HepG2 (cell line): ENCODE measurements at regions not wholly inside any gene's neighbourhood (a gene's known extent, or its start where the extent isn't known, plus 50 kb on each side); places are given as distances from the start of the nearest gene placed in this dataset.
A peak's percentile ranks its signal among the peaks of the same experiment; 100 is the strongest.

Experiments
- ATAC-seq: fragments of 200-7000 bp; cut with Tn5 transposase; 3 replicates; pipeline ENCODE4 v1.9.1; 2020; ENCODE audit warnings: mild to moderate bottlenecking, moderate library complexity
- BruUV-seq: library from RNA; stranded (reverse); fragments of 400-500 nt; replicated peaks from 2 replicates; lab custom pipeline; 2021; lab: Mats Ljungman, UMichigan
- CTCF ChIA-PET: fragments of 300-600 bp; formaldehyde crosslinking; extraction: SDS; loops from one replicate; lab custom pipeline; 2021; ENCODE audit warnings: low total read pairs, inconsistent platforms, low intra/inter-chr PET ratio; lab: Yijun Ruan, JAX
- POLR2A ChIA-PET: fragments of 350-600 bp; sonication (Branson Sonifier 250); formaldehyde crosslinking; loops from one replicate; lab custom pipeline; 2020; ENCODE audit warnings: antibody characterized with exemption, inconsistent platforms; lab: Yijun Ruan, JAX
- DNase-seq: peaks from one replicate; pipeline ENCODE4 v3.0.0-alpha.2; 2015; ENCODE audit warnings: low spot score
- FAIRE-seq: peaks from 3 replicates; lab custom pipeline; 2011; peaks lifted over from hg19 to GRCh38; lab: Jason Lieb, UNC
- H2AFZ ChIP-seq: one replicate; pipeline ENCODE4 v1.6.1; 2011; ENCODE audit warnings: low read length, inconsistent platforms
- H3K27ac ChIP-seq: fragments of 300-600 bp; 3 replicates; pipeline ENCODE4 v1.8.0; 2011; ENCODE audit warnings: mixed run types, mild to moderate bottlenecking, mixed read lengths, low read length, inconsistent platforms; ENCODE audit not compliant: insufficient read depth; ENCODE audit errors: extremely low read length
- H3K27me3 ChIP-seq, 2 experiments: fragments of 200-600 bp in 1 of 2; 2 replicates in 1 of 2; 3 replicates in 1 of 2; pipeline versions ENCODE4 v1.6.0 to v1.8.0; 2011; ENCODE audit warnings: low read length in 2 of 2, mild to moderate bottlenecking in 2 of 2, moderate library complexity in 2 of 2, inconsistent platforms in 1 of 2; ENCODE audit not compliant: insufficient read depth in 2 of 2, control insufficient read depth in 1 of 2
- H3K36me3 ChIP-seq, 2 experiments: fragments of 200-600 bp in 1 of 2; replicated peaks in 1 of 2; 2 replicates in 1 of 2; 3 replicates in 1 of 2; pipeline versions ENCODE4 v1.5.1 to v1.8.0; 2011; ENCODE audit warnings: low read length in 2 of 2, inconsistent platforms in 1 of 2; ENCODE audit not compliant: insufficient read depth in 2 of 2, control insufficient read depth in 1 of 2
- H3K4me1 ChIP-seq: 2 replicates; pipeline ENCODE4 v1.5.1; 2012; ENCODE audit warnings: low read length, inconsistent platforms; ENCODE audit not compliant: insufficient read depth
- H3K4me2 ChIP-seq: 2 replicates; pipeline ENCODE4 v1.6.0; 2011; ENCODE audit warnings: low read depth, low read length, inconsistent platforms
- H3K4me3 ChIP-seq, 3 experiments: fragments of 200-600 bp in 1 of 3; sonication (generic), shearing (Covaris generic) in 1 of 3; replicated peaks in 1 of 3; 2 replicates each; pipeline ENCODE4 v1.5.1; 2011 to 2016; ENCODE audit warnings: low read length in 3 of 3, inconsistent platforms in 2 of 3, low read depth in 2 of 3, mild to moderate bottlenecking in 2 of 3, control low read depth in 1 of 3, mixed read lengths in 1 of 3; ENCODE audit not compliant: insufficient read depth in 1 of 3
- H3K79me2 ChIP-seq: one replicate; pipeline ENCODE4 v1.6.1; 2011; ENCODE audit warnings: low read length, inconsistent platforms; ENCODE audit not compliant: insufficient read depth
- H3K9ac ChIP-seq: 2 replicates; pipeline ENCODE4 v1.6.0; 2011; ENCODE audit warnings: mild to moderate bottlenecking, low read depth, low read length, inconsistent platforms; ENCODE audit not compliant: insufficient read depth
- H3K9me3 ChIP-seq: 2 replicates; pipeline ENCODE4 v1.5.1; 2012; ENCODE audit warnings: mild to moderate bottlenecking, low read length
- H4K20me1 ChIP-seq: 2 replicates; pipeline ENCODE4 v1.6.0; 2011; ENCODE audit warnings: inconsistent platforms, mild to moderate bottlenecking, low read length, moderate library complexity; ENCODE audit not compliant: insufficient read depth
- ATF7 ChIP-seq, 2 experiments: fragments of 450-650 bp in 1 of 2; sonication (generic) in 1 of 2; formaldehyde crosslinking in 1 of 2; IDR thresholded peaks; 2 replicates each; pipeline versions ENCODE4 v1.4.0 to v1.6.1; 2016 to 2020; ENCODE audit warnings: antibody characterized with exemption in 1 of 2, mild to moderate bottlenecking in 1 of 2, missing genetic modification reagents in 1 of 2
- CBX1 ChIP-seq: IDR thresholded peaks from one replicate; pipeline ENCODE4 v1.6.1; 2016; ENCODE audit warnings: antibody characterized with exemption, low read depth
- CEBPG ChIP-seq: IDR thresholded peaks from 2 replicates; pipeline ENCODE4 v1.6.1; 2016
- CREM ChIP-seq, 2 experiments: sonication (generic) in 1 of 2; formaldehyde crosslinking in 1 of 2; IDR thresholded peaks; 2 replicates each; pipeline versions ENCODE4 v1.4.0 to v1.6.1; 2016 to 2020; ENCODE audit warnings: antibody characterized with exemption in 1 of 2, mild to moderate bottlenecking in 1 of 2, missing genetic modification reagents in 1 of 2
- KLF9 ChIP-seq: IDR thresholded peaks from 2 replicates; pipeline ENCODE4 v1.6.1; 2016; ENCODE audit warnings: low read depth
- RBM22 ChIP-seq: fragments of 200-400 bp; formaldehyde crosslinking; optimal IDR thresholded peaks from 2 replicates; pipeline ENCODE3; 2017; ENCODE audit warnings: mild to moderate bottlenecking, low read length, moderate library complexity
- TOE1 ChIP-seq: sonication (generic); formaldehyde crosslinking; IDR thresholded peaks from 2 replicates; pipeline ENCODE4 v1.4.0; 2020; ENCODE audit warnings: mild to moderate bottlenecking, missing genetic modification reagents
- ZBTB1 ChIP-seq: sonication (generic); formaldehyde crosslinking; IDR thresholded peaks from 2 replicates; pipeline ENCODE4 v1.4.0; 2020; ENCODE audit warnings: missing genetic modification reagents, borderline replicate concordance
- ZNF274 ChIP-seq: sonication (generic); formaldehyde crosslinking; IDR thresholded peaks from 2 replicates; pipeline ENCODE4 v1.5.1; 2020; ENCODE audit warnings: mild to moderate bottlenecking, missing genetic modification reagents
- ZNF451 ChIP-seq: sonication (generic); formaldehyde crosslinking; IDR thresholded peaks from 2 replicates; pipeline ENCODE4 v1.5.0; 2020; ENCODE audit warnings: mild to moderate bottlenecking, missing genetic modification reagents
- ZNF546 ChIP-seq: sonication (generic); formaldehyde crosslinking; conservative IDR thresholded peaks from 2 replicates; pipeline ENCODE4 v1.8.1; 2023; ENCODE audit warnings: mild to moderate bottlenecking, missing genetic modification reagents
- ZNF574 ChIP-seq: sonication (generic); formaldehyde crosslinking; IDR thresholded peaks from 2 replicates; pipeline ENCODE4 v1.4.0; 2020; ENCODE audit warnings: missing genetic modification reagents
- ZNF687 ChIP-seq: sonication (generic); formaldehyde crosslinking; IDR thresholded peaks from 2 replicates; pipeline ENCODE4 v1.5.1; 2020; ENCODE audit warnings: mild to moderate bottlenecking, missing genetic modification reagents, moderate library complexity
- ZNF775 ChIP-seq: sonication (generic); formaldehyde crosslinking; IDR thresholded peaks from 2 replicates; pipeline ENCODE4 v1.4.0; 2020; ENCODE audit warnings: missing genetic modification reagents, mild to moderate bottlenecking, moderate library complexity, borderline replicate concordance
- ZSCAN9 ChIP-seq: IDR thresholded peaks from 2 replicates; pipeline ENCODE4 v1.6.1; 2016; ENCODE audit warnings: borderline replicate concordance
- WGBS: methylation state at CpG from one replicate; pipeline ENCODE4 v1.1.6; 2017; ENCODE audit warnings: low lambda C conversion rate; 5-methylcytosine and 5-hydroxymethylcytosine counted together
- in situ Hi-C: cut with HindIII; loops from 2 replicates; pipeline ENCODE4 v1.10.0; 2017; ENCODE audit warnings: low pct_unique_long_range_greater_than_20kb; ENCODE audit not compliant: extremely low pct_ligation_motif_present
- intact Hi-C: fragments of 100-400 bp; cut with micrococcal nuclease; formaldehyde crosslinking; loops from one replicate; pipeline ENCODE4 v1.10.0; 2022; ENCODE audit not compliant: unreplicated experiment
- TF ChIP-seq, protein P1 (sequence below): sonication (generic); formaldehyde crosslinking; IDR thresholded peaks from 2 replicates; pipeline ENCODE4 v1.4.0; 2020; ENCODE audit warnings: missing genetic modification reagents, mild to moderate bottlenecking, borderline replicate concordance

GRCh38 chr13:26989261-26989956 is 182.2 kb downstream of the USP12 start:
- H3K9me3 ChIP-seq, result no peaks in the 10 kb centered on the region
- ChIA-PET POLR2A (interaction anchor here (0.7 kb wide), 1 partner anchor 363 kb away, joined by 3 read pairs; no protein-coding TSS in a partner anchor), CTCF (no interaction called here)
- H3K27me3 ChIP-seq, result no peaks in the 10 kb centered on the region
- peak overlapping the region in 2 of 3 experiments; percentile 42 to 44; a peak in 2 of 6 replicates for H3K4me3 ChIP-seq
- H3K4me2 ChIP-seq, result peak overlapping the region; percentile 79
- H3K79me2 ChIP-seq, result no peaks in the 10 kb centered on the region
- no peak for DNase-seq
- peak overlapping the region; percentile 56 for H3K27ac ChIP-seq
- H2AFZ ChIP-seq, result no peak overlapping the region
- no peaks in the 10 kb centered on the region for H4K20me1 ChIP-seq
- peaks cover 97% of the 10 kb centered on the region for H3K4me1 ChIP-seq
- FAIRE-seq, result no peak
- intact Hi-C loops, result loop anchor here (10.0 kb wide), 1 partner anchor 995 kb away; the partner anchor contains the start of gene URAD
- WGBS, result 24% methylated on average over 10 of the region's 15 CpGs
- ATAC-seq, result peak; percentile 10; the same call in 2 of the 3 replicates
- in situ Hi-C loops, result loop anchor here (5.0 to 10.0 kb wide), 3 partner anchors 293 to 835 kb away; no protein-coding TSS in a partner anchor
- peak overlapping the region; percentile 46 for H3K9ac ChIP-seq
- BruUV-seq, result no TSS peak
- H3K36me3 ChIP-seq, result no peaks in the 10 kb centered on the region
- peak; percentile 41 for TF ChIP-seq ZNF687 (CRISPR knock-in tag)
- no peak for TF ChIP-seq ZNF274
- no peak for TF ChIP-seq ZNF451 (CRISPR knock-in tag)
- TF ChIP-seq RBM22, result no peak
- TF ChIP-seq ATF7 (IDR thresholded peaks at IDR 0.05), result no peak
- no peak for TF ChIP-seq ATF7 (CRISPR knock-in tag; IDR thresholded peaks at IDR 0.05)
- TF ChIP-seq ZNF574 (CRISPR knock-in tag), result peak; percentile 3; the same call in 1 of the 2 replicates
- TF ChIP-seq, protein P1, sequence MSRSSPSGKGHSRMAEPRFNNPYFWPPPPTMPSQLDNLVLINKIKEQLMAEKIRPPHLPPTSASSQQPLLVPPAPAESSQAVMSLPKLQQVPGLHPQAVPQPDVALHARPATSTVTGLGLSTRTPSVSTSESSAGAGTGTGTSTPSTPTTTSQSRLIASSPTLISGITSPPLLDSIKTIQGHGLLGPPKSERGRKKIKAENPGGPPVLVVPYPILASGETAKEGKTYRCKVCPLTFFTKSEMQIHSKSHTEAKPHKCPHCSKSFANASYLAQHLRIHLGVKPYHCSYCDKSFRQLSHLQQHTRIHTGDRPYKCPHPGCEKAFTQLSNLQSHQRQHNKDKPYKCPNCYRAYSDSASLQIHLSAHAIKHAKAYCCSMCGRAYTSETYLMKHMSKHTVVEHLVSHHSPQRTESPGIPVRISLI, result no peak
- no peak for TF ChIP-seq CREM (IDR thresholded peaks at IDR 0.05)
- no peak for TF ChIP-seq CREM (CRISPR knock-in tag; IDR thresholded peaks at IDR 0.05)
- TF ChIP-seq TOE1 (CRISPR knock-in tag), result no peak
- TF ChIP-seq CEBPG, result no peak
- no peak for TF ChIP-seq ZNF775
- no peak for TF ChIP-seq ZSCAN9 (CRISPR knock-in tag)
- TF ChIP-seq ZBTB1 (CRISPR knock-in tag), result no peak
- TF ChIP-seq KLF9 (CRISPR knock-in tag), result no peak
- TF ChIP-seq ZNF546, result no peak
- no peak for TF ChIP-seq CBX1
